Endothelial cell of umbilical vein (primary cell): ENCODE measurements at regions not wholly inside any gene's neighbourhood (a gene's known extent, or its start where the extent isn't known, plus 50 kb on each side); places are given as distances from the start of the nearest gene placed in this dataset.
"Not testable (repeated sequence)": the region's sequence is repeated elsewhere in the genome, so short reads cannot be mapped to it uniquely, and the experiment has no call there.

Source experiments
- MAX ChIP-seq: IDR thresholded peaks from 2 replicates; pipeline ENCODE4 v1.6.1; 2011; ENCODE audit not compliant: insufficient read depth, insufficient read length
- MYC ChIP-seq: IDR thresholded peaks from one replicate; pipeline ENCODE4 v1.6.1; 2011; ENCODE audit warnings: mild to moderate bottlenecking, low read depth, low read length
- POLR2A ChIP-seq: IDR thresholded peaks from 2 replicates; pipeline ENCODE4 v1.6.1; 2012; ENCODE audit warnings: low read depth, mild to moderate bottlenecking, control low read depth, low read length
- POLR2AphosphoS5 ChIP-seq: IDR thresholded peaks from 2 replicates; pipeline ENCODE4 v1.6.1; 2012; ENCODE audit warnings: low read depth, mild to moderate bottlenecking, control low read depth, low read length, moderate library complexity; ENCODE audit not compliant: insufficient read depth
- TF ChIP-seq, protein P1 (sequence below), 2 donors: IDR thresholded peaks; 1 replicate in 1 of 2; 2 replicates in 1 of 2; pipeline ENCODE4 v1.5.1; 2011; ENCODE audit warnings: low read length in 2 of 2, mild to moderate bottlenecking in 2 of 2, moderate library complexity in 2 of 2, control low read depth in 1 of 2, inconsistent platforms in 1 of 2, low read depth in 1 of 2; ENCODE audit not compliant: insufficient read depth in 1 of 2; ENCODE audit errors: extremely low read depth in 1 of 2

DNA sequence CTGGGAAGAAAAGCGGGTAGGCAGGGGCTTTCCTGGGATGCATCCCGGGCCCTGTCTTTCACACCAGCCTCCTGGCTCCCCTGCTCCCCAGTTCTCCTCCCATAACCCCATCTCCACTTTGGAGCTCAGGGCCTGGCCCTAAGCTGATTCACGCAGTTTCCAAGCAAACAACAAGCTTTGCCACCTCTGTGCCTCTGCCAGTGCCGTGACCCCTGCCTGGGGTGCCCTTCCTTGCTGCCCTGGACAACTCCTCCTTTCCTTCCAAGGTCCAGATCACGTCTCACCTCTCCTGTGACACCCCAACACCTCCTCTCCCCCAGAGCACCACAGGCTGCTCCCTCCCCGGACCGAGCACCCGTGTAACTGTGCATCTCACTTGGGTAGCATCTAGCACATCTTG, 184.5 kb downstream of the NPIPB11 start:
- TF ChIP-seq, protein P1, sequence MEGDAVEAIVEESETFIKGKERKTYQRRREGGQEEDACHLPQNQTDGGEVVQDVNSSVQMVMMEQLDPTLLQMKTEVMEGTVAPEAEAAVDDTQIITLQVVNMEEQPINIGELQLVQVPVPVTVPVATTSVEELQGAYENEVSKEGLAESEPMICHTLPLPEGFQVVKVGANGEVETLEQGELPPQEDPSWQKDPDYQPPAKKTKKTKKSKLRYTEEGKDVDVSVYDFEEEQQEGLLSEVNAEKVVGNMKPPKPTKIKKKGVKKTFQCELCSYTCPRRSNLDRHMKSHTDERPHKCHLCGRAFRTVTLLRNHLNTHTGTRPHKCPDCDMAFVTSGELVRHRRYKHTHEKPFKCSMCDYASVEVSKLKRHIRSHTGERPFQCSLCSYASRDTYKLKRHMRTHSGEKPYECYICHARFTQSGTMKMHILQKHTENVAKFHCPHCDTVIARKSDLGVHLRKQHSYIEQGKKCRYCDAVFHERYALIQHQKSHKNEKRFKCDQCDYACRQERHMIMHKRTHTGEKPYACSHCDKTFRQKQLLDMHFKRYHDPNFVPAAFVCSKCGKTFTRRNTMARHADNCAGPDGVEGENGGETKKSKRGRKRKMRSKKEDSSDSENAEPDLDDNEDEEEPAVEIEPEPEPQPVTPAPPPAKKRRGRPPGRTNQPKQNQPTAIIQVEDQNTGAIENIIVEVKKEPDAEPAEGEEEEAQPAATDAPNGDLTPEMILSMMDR (IDR thresholded peaks at IDR 0.05; ENCODE audit: extremely low read depth in 1 of 2, insufficient read depth in 1 of 2, low read depth in 1 of 2, low read length in 2 of 2): not testable (repeated sequence)
- TF ChIP-seq POLR2AphosphoS5, MAX, POLR2A, MYC: not testable (repeated sequence)
